HEK293T (cell line): ENCODE measurements at regions not wholly inside any gene's neighbourhood (a gene's known extent, or its start where the extent isn't known, plus 50 kb on each side); places are given as distances from the start of the nearest gene placed in this dataset.

ENCODE experiments used
- BHLHE40 ChIP-seq: fragments of 450-650 bp; IDR thresholded peaks from 2 replicates; pipeline ENCODE4 v1.6.1; 2016; ENCODE audit warnings: mild to moderate bottlenecking, moderate library complexity, borderline replicate concordance
- CTBP1 ChIP-seq: fragments of 450-650 bp; IDR thresholded peaks from 2 replicates; pipeline ENCODE4 v1.6.1; 2016; ENCODE audit warnings: borderline replicate concordance
- FOXM1 ChIP-seq: fragments of 450-650 bp; IDR thresholded peaks from 2 replicates; pipeline ENCODE4 v1.6.1; 2017; ENCODE audit warnings: mild to moderate bottlenecking, borderline replicate concordance
- HDGF ChIP-seq: fragments of 450-650 bp; IDR thresholded peaks from 2 replicates; pipeline ENCODE4 v1.6.1; 2017; ENCODE audit warnings: antibody characterized with exemption, borderline replicate concordance
- L3MBTL2 ChIP-seq: fragments of 450-650 bp; conservative IDR thresholded peaks from 2 replicates; pipeline ENCODE4 v1.6.1; 2016; ENCODE audit warnings: mild to moderate bottlenecking
- LEF1 ChIP-seq: fragments of 450-650 bp; IDR thresholded peaks from 2 replicates; pipeline ENCODE4 v1.6.1; 2017; ENCODE audit warnings: mild to moderate bottlenecking, borderline replicate concordance
- NFRKB ChIP-seq: fragments of 450-650 bp; IDR thresholded peaks from 2 replicates; pipeline ENCODE4 v1.6.1; 2016; ENCODE audit warnings: mild to moderate bottlenecking, moderate library complexity
- SP1 ChIP-seq: fragments of 450-650 bp; IDR thresholded peaks from 2 replicates; pipeline ENCODE4 v1.6.1; 2017
- SUZ12 ChIP-seq: fragments of 450-650 bp; IDR thresholded peaks from 2 replicates; pipeline ENCODE4 v1.6.1; 2016; ENCODE audit warnings: mild to moderate bottlenecking
- TARDBP ChIP-seq: fragments of 450-650 bp; IDR thresholded peaks from 2 replicates; pipeline ENCODE4 v1.6.1; 2016
- ZNF384 ChIP-seq: fragments of 450-650 bp; IDR thresholded peaks from 2 replicates; pipeline ENCODE4 v1.6.1; 2016
- TF ChIP-seq, protein P1 (sequence below): fragments of 450-650 bp; IDR thresholded peaks from 2 replicates; pipeline ENCODE4 v1.6.1; 2016

DNA sequence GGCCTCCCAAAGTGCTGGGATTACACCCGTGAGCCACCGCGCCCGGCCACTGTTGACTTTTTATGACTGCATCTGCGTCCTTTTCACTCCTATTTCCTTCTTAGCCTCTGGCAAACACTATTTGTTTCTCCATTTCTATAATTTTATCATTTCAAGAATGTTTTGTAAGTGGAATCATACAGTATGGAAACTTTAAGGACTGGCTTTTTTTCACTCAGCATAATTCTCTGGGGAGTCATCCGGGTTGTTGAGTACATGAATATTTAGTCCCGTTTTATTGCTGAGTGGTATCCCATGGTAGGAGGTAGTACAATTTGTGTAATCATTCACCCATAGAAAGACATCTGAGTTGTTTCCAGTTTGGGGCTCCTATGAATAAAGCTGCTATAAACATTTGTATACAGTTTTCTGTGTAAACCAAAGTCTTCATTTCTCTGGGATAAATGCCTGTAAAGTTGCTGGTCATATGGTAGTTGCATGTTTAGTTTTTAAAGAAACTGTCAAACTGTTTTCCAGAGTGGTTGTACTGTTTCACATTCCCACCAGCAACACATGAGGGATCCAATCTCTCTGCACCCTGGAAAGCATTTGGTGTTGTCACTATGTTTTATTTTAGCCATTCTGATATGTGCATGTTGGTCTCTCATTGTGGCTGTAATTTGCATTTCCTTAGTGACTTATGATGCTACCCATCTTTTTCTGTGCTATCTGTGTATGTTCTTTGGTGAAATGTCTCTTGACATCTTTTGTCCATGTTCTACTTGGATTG, 139.6 kb upstream of the EEPD1 start:
- TF ChIP-seq HDGF = no peak
- no peak for TF ChIP-seq L3MBTL2
- TF ChIP-seq TARDBP = no peak
- no peak for TF ChIP-seq LEF1
- no peak for TF ChIP-seq SP1
- TF ChIP-seq SUZ12 = no peak
- TF ChIP-seq CTBP1 = no peak
- no peak for TF ChIP-seq FOXM1
- no peak for TF ChIP-seq BHLHE40
- no peak for TF ChIP-seq NFRKB
- TF ChIP-seq, protein P1, sequence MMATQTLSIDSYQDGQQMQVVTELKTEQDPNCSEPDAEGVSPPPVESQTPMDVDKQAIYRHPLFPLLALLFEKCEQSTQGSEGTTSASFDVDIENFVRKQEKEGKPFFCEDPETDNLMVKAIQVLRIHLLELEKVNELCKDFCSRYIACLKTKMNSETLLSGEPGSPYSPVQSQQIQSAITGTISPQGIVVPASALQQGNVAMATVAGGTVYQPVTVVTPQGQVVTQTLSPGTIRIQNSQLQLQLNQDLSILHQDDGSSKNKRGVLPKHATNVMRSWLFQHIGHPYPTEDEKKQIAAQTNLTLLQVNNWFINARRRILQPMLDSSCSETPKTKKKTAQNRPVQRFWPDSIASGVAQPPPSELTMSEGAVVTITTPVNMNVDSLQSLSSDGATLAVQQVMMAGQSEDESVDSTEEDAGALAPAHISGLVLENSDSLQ = no peak
- TF ChIP-seq ZNF384 = no peak
